Endometrium (tissue), 2 donors: ENCODE measurements at regions not wholly inside any gene's neighbourhood (a gene's known extent, or its start where the extent isn't known, plus 50 kb on each side); places are given as distances from the start of the nearest gene placed in this dataset.

Source experiments
- FAIRE-seq: peaks from 2 replicates; lab custom pipeline; 2012; peaks lifted over from hg19 to GRCh38; lab: Jason Lieb, UNC
- donor health status: control.
- donor health status: control.

DNA sequence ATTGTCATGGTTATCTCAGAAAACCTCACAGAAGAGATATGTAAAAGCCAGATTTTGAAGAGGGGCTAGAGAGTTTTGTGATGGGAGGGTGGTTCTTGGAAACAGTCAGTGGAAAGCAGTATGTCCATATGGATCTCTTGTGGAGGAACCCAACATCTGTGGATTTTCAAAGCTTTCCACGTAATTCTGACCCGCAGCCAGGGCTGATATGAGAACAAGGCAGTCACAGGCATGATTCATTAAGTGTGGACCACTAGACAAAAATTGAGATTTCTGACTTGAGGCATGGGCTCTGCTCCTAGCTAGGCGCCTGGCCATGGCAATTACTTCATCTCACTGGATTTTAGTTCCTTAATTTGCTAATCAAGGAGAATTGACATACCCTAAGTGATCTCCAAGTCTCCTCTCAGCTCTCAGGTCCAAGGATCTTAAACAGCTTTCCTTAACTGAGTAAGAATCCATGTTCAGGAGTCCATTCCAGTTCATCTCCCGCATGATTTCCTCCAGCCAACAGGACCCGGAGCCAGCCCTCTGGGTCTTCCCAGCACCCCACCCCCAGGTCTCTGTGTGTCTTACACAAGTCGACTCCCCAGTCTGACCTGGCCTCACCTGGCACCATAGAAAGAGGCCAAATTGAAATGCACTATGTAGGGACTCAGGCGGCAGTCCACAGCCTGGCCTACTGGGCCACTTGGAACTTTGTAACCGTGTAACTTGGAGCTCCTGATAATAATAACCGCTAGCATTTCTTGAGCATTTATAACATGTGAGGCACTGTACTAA, 176.3 kb upstream of the PARP11 start:
- no peak for FAIRE-seq

DNA sequence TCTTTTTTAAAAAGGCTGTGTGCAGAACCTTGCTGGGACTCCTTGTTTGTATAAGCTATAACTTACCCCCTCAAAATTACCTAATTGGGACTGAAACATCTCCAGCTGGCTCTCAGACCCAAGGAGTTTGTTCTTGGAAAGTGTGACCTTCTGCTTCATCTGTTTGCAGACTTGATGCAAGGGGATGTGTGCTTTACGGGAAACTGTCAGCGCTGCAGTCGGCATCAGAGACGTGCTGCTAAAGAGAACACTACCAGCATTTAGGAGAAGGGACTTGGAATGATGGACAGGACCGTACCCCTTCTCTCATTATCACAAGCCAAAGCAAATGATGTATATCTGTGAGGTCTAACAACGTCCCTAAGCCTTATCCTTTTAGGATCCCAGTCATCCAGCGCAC, 174.2 kb upstream of the PARP11 start:
- FAIRE-seq = no peak

DNA sequence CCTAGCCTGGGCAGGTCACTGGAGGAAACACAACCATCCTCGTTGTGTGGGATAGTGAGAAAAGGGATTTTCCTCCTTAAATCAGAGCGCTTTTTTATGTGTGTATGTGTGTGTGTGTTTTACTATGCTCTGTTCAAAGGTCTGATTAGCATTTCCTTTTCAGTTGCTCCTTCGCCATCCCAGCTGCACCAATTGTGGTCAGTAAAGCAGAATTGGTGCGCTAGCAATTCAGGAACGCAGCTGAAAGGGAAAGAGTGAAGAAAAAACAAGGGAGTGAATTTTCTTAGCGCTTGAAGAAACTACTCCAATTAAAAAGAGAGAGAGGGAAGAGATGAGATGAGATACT, 173.3 kb upstream of the PARP11 start:
- FAIRE-seq = no peak

DNA sequence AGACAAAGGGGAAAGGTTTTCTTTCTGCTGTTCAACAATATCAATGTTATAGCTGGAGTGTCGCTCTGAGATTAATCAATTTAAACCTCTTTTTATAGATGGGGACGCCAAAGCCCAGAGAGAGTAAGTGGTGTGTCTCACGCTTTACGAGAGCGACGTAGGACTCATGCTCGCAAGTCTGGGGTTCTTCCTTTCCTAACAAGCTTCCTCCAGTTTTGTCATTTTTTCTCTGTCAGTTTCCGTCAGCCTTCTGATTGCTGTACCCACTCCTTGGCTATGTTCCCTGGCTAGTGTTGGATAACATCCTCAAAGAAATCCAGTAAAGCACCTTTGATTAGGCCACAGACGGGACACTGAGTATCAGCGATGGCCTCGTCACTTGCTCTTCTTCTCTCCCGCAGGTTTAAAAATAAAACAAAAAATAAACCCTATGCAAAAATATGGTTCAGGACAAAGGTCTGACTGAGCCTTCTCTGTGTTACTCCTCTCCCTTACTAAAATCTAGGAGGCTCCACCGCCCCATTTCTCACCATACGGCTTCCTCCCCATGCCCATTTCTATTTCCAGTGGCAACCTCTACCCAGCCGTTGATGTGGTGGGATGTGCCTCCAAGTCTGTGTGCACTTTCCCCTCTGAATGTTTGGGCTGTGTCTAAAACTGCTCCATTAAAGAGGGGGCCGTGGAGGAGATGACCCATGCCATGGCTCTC, 172.7 kb upstream of the PARP11 start:
- no peak for FAIRE-seq

DNA sequence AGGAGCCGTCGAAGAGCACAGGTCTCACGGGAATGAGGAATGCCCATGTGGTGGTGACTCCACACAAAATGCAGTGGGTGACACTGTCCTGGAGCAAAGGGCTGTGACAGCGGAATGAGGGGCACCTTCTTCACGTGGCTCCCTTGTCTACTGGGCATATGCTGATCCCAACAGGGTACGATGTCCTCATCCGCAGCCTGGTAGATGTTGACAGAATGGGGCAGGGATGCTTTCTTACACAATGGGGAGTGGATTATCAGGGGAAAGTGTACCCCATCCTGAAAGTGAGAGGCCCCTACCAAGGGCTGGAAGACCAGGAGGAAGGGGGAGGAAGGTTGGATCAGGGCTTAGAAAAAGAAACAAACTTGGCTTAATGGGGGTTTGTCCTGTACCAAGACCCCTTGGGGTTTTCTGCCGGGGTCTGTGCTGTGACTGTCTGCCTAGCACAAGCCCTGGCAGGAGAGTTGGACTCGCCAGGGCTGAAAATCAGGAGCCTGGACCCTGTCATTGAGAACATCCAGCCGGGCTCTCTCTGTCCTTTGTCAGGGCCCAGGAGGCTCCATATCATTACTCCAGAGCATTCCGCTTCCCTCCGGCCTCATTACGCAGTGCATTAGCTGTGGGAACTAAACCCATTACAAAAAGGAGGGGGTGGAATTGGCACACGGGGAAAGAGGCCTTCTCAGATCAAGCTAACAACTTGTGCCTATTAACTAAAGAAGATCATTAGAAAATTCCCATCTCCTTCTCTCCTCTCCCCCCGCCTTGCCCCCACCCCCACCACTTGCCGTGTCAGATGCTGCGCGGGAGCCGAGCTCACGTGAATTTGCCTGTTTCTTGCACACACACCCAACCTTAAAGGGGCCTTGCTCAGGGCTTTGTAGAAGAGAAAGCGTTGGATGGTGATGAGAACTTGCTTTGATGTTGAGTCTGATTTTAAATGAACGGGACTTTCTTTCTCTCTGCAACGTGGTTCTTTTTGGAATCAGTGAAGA, 171.8 kb upstream of the PARP11 start:
- FAIRE-seq = no peak

DNA sequence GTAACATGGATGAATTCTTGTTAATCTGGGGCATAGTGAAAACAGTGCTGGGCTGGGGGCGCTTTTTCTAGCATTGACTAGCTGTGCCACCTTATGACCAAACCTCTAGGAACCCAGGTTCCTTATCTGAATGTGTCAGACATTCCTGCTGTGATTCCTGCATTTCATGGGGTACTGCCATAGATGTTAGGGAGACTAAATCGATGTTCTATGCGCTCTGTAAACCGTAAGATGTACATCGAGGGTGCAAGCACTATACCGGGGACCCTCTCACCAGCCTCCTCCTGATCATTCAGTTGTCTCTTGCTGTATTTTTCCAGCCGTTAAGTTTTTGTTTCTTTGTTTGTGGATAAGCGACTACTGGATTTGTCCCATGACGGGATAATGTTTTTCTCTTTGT, 170.9 kb upstream of the PARP11 start:
- FAIRE-seq = no peak

DNA sequence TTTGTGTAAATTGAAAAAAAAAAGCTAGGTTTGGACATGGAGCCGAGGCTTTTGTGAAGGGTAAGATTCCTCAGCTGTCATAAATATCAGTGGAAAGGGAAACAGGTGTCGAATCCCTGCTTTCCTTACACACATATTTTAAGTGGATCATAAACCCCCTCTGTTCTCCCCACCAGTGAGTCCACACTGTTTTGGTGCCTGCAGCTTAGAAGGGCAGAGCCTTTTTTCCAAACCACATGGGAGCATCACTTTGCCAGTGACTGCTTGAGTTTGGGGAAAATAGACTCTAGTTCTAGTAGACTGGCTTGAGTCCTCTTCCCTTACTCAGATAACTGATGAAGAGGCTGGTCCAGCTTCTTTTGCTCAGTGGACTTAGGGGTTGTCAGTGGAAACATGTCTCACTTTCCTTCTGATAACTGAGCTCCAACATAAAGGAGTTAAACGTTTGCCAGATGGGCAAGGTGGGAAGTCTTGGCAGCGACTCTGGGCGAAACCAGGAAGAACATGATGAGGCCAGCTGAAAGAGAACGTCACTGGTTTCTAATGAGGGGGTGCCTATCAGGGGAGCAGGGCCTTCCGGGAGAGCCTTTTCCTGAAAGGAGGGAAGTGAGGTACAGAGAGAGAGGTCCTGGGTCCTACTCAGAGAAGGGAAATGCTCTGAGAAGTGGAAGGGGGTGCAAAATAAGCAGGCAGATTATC, 168.1 kb upstream of the PARP11 start:
- no peak for FAIRE-seq

DNA sequence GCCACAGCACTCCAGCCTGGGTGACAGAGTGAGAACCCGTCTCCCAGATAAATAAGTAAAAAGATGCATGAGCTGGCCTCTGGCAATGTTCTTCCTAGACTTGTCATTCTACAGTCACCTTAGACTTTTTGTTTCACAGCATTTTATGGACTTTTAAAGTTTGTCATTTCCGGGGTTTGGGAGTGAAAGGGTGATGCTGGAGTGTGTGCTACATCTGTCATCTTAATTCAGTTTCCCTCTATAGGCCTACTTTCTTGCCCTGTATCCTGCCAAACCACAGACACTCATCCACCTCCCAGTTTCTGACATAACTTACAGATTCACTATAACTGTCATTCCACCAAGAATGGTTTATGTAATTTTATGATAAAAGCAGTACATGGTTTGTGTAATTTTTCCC, 166.7 kb upstream of the PARP11 start:
- no peak for FAIRE-seq

DNA sequence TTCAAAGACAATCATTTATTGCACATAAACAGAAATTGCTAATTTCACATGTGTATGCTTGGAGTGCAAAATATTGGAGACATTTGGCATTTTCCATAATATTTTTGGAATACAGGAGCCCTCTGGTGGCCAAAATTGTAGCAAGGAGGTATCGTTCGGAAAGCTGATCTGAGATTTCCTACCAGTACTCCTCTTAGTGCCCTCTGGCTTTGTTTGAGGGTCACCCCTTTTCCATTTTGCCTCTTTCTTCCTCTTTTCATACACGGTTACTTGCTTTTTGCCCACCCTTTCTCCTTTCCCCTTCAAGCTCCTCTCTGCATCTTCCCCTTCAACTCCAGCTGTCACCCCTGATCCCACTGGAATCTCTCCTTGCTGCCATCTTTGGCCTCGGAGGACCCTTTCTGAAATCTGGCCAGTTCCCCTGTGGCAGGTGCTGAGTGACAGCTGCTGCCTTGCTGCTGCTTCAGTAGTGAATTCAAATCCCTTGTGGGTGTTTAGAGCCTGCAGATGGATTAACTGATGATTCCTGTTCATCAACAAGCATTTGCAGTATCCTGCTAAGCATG, 164.6 kb upstream of the PARP11 start:
- peak; percentile 72 for FAIRE-seq

DNA sequence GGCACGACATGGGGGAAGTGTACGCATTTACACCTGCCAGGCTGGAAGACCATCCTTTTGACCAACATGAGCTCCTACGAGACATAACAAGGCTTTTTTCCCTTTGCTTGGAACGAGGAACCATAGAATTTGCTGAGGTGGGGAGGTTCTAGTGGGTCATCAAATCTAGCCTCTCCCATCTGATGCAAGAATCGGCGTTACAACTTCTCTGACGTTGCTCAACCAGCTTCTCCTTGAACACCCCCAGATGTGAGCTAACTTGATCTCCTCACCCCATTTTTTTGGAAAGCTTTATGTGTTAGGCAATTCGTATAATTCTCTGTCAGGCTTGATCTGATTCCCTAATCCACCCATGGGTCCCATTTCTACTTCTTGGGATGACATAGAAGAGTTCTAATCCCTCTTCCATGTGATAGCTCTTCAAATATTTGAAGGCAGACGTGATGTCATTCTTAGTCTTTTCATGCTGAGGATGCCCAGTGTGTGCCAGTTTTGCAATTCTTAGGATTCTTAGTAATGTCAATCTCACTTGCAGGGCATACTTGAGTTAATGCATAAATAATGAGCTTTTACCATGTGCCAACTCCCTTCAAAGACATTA, 163.6 kb upstream of the PARP11 start:
- no peak for FAIRE-seq

DNA sequence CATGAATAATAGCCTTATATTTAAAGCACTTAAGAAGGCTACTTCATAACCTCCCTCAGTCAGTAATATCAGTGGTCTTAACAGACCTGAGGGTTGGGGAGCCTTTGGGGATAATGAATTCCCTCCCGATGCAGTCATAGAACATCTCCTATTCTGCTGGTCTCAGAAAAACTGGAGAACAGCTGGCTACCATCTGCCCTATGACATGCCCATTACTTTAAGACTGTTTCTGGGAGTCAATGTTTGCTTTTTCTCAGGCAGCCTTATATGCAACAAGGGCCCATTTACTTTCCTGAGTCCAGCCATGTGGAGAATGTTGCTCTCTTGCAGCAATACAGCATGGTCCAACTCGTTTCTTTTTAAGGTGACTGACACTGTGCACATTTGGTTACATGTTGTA, 161.7 kb upstream of the PARP11 start:
- peak; percentile 48 for FAIRE-seq

DNA sequence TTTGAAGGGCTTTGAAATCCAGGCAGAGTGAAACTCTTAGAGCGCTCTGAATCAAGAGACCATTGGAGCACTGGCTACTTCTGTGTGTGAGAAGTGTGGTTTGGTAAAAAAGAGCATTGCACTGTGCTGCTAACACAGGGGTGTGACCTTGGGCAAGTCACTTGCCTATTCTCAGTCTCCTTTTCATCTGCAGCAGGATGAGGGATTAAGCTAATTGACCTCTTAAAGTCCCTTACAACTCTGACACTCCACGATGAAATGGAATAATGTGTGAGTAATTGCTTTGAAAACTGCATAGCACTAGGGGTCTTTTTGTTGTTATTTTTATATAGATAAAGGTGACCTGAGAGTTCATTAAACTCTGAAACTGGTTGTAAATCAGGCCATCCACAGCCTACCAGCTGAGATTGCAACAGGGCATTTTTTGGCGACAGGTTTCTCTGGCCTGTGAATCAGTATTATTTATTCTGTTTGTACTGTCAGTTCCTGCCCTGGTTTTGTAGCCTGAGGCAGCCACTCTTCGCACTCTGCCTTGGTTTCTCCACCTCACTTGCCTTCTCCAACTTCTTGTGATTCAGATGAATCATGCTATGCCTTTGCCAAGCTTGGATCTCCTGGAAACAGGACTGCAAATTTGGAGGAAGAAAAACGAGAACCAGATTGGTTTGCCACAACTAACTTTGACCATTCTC, 159.9 kb upstream of the PARP11 start:
- no peak for FAIRE-seq

DNA sequence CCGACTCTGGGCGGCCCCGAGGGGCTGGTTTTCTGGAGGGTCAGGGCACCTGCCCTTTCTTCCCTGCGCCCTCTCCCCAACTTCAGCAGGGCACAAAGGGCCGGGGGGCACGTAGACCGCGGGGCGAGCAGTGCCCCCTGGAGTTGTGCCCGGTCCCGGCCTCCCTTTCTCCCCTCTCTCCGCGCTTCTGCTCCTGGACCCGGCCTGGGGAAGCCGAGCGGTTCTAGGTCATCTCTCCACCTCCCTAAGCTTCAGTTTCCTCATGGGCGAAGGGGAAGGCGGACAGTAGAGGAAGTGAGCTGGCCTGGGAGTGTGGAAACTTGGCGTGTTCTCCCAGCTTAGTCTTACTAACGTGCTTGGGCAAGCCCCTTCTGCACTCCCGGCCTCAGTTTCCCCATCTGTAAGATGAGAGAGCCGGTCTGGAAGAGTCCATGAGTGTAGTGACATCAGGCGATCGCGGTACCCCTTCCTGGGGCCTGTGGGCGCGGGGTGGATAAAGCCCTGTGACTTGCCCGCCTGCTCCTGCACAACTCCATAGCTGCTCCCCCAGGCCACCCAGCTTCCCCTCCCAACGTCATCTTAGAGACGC, 158.6 kb upstream of the PARP11 start:
- no peak for FAIRE-seq

DNA sequence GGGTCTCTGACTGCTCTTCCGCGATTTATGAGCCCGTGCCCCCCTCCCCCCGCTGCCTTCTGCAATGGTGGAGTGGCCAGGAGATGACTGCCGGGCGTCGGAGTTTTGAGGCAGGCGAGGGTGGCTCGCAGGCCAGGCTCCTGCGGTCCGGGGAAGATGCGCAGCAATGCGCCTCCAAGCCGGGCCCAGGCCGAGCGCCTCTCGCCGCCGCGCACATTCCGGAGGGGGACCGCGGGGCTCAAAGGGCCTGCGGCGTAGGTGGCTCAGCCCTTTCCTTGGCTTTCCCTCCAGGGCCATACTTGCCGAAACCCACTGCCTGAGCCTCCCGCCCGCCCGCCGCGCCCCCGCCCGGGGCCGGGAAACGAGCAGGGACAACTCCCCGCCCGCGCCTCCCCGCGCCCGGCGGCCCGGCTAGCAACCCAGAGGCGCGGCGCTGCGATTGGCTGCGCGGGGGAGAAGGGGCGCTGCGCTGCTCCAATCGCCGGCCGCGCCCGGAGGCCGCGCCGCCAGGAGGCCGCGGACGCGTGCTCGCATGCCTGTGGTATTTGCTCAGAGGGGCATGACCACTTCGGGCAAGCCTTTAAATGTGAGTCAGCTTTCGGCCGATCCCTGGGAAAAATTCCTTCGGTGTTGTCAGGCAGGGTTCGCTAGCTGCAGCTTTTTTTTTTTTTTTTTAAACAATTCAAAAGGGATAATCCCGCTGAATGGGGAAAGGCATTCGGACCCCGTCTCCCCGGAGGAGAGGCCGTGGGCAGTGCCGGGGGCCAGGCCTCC, 157.9 kb upstream of the PARP11 start:
- no peak for FAIRE-seq

DNA sequence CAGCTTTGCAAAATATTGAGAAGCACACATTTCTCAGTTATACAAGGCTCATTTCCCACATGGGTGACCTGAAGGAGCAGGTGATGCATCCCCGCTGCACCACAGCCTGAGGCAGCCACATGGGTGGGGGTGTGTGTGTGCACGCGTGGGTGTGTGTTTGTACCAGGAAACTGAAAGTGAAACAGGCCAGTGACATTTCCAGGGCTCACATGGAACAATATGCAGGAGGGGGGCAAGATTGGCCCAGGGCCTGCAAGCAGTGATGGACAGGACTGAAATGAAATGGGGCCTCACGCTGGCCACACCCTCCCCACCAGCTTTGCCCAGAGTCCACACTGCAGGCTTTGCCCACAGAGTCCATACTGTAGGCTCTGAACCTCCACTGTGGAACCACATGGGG, 154.2 kb upstream of the PARP11 start:
- FAIRE-seq = no peak

DNA sequence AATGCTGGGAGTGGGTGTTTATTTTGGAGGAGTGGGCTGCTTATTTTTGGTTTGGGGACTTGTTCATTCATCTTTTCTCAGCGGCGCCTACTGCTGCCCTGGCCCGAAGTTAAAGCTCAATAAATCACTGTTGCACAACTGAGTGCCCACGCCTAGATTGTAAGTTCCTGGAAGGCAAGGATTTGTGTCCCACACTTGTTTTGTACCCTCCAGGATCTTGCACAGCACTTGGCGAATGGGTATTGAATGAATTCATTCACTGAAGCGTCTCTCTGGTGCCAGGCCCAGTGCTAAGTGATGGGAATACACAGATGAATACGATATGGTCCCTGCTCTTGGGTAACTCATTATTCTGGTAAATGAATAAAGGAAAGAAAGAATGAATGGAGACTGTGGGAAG, 153.3 kb upstream of the PARP11 start:
- FAIRE-seq = no peak

DNA sequence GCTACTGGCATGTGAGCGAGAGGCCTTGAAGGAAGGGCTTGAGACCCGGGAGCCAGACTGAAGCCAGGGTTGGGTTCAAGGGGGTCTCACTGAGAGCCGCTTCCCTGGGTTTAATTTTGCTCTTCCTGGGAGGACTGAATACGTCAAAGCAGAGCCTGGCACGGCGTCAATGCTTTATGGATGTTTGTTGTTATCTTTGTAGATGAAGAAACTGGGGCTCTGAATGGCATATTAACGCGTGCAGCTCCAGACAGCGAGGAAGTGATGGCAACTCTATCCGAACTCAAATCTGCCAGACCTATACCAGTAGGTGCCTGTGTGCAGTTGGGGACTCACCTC, 152.8 kb upstream of the PARP11 start:
- no peak for FAIRE-seq

DNA sequence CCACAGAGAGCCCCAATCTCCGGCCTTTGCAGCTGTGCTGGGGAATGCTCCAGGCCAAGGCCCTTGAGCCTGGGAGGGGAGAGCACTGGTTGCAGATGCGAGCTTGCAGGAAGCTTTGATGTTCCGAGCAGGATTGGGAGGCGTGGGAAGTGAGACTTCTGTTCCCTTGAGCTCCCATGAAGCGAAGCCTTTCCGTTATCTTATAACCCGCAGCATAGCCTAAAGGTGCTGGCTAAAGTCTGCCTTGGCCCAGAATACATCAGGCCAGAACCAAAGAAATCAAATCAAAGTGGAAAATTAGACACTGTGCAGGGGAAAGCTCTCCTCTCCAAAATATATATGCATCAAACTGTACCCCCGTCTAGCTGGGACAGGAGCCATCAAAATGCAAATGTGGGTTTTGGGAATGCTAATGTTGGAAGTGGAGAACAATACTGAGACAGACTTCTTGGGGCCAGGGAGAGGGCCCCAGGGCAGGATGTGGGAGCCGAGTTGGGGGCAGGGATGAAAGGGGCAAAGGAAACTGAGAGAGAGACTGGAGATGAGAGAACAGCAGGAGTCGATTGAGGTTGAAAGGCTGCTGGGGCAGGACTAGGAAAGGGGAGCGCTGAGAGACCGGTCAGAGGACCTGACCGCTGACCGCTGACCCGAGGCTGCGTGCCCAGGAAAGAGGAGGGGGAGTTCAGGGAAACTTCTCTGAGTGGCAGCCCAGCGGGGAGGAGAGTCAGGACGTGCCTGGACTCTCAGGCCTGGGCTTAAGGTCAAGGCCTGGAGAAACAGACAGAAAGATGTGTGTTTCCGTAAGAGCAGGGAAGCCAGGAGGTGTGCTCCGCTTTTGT, 152.2 kb upstream of the PARP11 start:
- FAIRE-seq = no peak

DNA sequence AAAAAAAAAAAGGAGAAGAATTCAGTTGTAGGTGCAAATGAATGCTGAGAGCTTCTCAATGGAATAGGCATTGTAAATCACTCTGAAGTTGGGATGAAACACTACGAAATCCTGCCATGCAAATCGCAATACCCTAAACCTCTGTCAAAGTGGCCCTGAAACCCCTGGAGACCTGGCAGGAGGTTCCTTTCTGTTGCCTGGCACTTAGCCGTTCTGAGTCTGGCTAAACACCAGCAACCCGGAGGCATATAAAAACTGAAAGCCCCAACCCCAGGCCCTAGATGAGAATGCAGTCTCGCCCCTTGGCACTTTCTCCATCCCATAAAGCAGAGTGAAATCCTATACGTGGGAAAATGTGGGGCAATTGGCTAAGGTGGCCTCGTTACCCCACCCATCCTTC, 151.5 kb upstream of the PARP11 start:
- no peak for FAIRE-seq
